Esophagus (tissue), 2 donors: ENCODE measurements at regions not wholly inside any gene's neighbourhood (a gene's known extent, or its start where the extent isn't known, plus 50 kb on each side); places are given as distances from the start of the nearest gene placed in this dataset.

ENCODE experiments used
- H3K27ac ChIP-seq, 2 donors: one replicate each; pipeline ENCODE4 v1.5.1; 2013; ENCODE audit warnings: low read depth in 2 of 2, mild to moderate bottlenecking in 2 of 2, inconsistent platforms in 1 of 2, low read length in 1 of 2, moderate library complexity in 1 of 2
- H3K27me3 ChIP-seq, 2 donors: one replicate each; pipeline ENCODE4 v1.6.1; 2013; ENCODE audit warnings: low read length in 2 of 2, control low read depth in 1 of 2, mild to moderate bottlenecking in 1 of 2; ENCODE audit not compliant: insufficient read depth in 2 of 2, control insufficient read depth in 1 of 2
- H3K36me3 ChIP-seq, 2 donors: one replicate each; pipeline ENCODE4 v1.6.1; 2013; ENCODE audit warnings: low read length in 1 of 2; ENCODE audit not compliant: control insufficient read depth in 2 of 2, insufficient read depth in 2 of 2
- H3K4me1 ChIP-seq, 2 donors: one replicate each; pipeline ENCODE4 v1.6.1; 2013; ENCODE audit warnings: low read length in 1 of 2; ENCODE audit not compliant: control insufficient read depth in 2 of 2, insufficient read depth in 2 of 2
- H3K4me3 ChIP-seq, 2 donors: one replicate each; pipeline ENCODE4 v1.5.1; 2013; ENCODE audit warnings: low read length in 2 of 2, mild to moderate bottlenecking in 2 of 2, low read depth in 1 of 2, moderate library complexity in 1 of 2
- H3K9me3 ChIP-seq, 2 donors: one replicate each; pipeline ENCODE4 v1.6.1; 2013; ENCODE audit warnings: mild to moderate bottlenecking in 2 of 2, low read depth in 1 of 2, low read length in 1 of 2, moderate library complexity in 1 of 2; ENCODE audit not compliant: control insufficient read depth in 2 of 2, insufficient read depth in 1 of 2
- WGBS, 2 donors: extraction: QIAGEN DNeasy Blood & Tissue Kit; methylation state at CpG; one replicate each; pipeline ENCODE4 v1.1.7; 2013; 5-methylcytosine and 5-hydroxymethylcytosine counted together
- donor health status: healthy with polysubstance abuse.
- donor health status: Bipolar disorder and iron deficiency.

DNA sequence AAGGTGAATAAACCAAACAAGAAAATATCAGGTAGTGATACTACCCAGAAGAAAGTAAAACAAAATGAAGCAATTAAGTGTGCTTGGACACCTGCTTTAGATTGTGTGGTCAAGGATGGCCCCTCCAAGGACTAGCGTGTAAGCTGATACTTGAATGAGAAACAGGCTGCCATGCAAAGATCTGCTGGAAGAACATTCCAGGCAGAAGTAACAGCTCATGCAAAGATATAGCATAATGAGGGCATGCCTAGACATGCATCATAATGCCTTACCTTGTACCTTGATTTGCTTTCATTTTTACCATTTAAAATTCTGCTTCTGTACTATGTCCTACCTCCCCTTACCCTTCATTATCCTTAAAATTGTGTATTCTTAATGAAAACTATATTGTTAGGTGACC lies 74.8 kb upstream of the HDAC9 start:
- WGBS, 2 donors = 66 to 67% methylated on average over 1 of the region's 1 CpG
- Histone ChIP-seq H3K36me3 (no peaks in the 10 kb centered on the region), H3K27me3 (no peaks in the 10 kb centered on the region), H3K9me3 (no peaks in the 10 kb centered on the region), H3K27ac (no peak overlapping the region), H3K4me3 (no peak overlapping the region), H3K4me1 (no peaks in the 10 kb centered on the region)

DNA sequence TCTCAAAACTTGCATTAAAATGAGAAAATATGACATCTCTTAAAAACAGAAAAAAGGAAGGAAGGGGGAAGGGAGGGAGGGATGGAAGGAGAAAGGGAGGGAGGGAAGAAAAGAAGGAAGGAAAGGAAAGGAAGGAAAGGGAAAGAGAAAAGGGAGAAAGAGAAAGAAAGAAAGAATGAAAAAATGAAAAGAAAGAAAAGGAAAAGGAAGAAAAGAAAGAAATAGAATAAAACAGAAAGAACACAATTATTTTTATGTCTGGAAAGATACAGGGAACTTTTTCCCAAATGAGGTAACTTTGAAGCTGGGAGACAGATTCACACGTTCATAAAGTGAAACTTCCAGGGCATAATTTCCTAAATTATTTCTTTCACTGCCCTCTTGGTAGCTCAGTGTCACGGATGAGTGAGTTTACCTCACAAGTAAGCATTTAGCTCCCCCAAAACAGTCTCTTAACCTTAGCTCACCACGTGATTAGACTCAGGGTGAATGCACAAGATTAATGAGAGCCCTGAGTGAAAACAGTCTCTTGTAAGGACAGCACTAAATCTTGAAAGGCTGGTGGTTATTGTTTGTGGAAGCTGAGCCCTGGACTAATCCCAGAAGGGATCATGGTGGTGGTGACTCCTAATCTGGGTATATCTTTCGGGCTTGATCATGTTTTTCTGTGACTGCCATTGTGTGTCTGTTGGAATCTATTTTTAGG lies 74.1 kb upstream of the HDAC9 start:
- WGBS, 2 donors = 27 to 42% methylated on average over 4 of the region's 4 CpGs
- H3K36me3 ChIP-seq = no peaks in the 10 kb centered on the region
- H3K4me1 ChIP-seq = no peaks in the 10 kb centered on the region
- no peak overlapping the region for H3K27ac ChIP-seq
- H3K9me3 ChIP-seq = no peaks in the 10 kb centered on the region
- H3K27me3 ChIP-seq = no peaks in the 10 kb centered on the region
- H3K4me3 ChIP-seq = no peak overlapping the region

DNA sequence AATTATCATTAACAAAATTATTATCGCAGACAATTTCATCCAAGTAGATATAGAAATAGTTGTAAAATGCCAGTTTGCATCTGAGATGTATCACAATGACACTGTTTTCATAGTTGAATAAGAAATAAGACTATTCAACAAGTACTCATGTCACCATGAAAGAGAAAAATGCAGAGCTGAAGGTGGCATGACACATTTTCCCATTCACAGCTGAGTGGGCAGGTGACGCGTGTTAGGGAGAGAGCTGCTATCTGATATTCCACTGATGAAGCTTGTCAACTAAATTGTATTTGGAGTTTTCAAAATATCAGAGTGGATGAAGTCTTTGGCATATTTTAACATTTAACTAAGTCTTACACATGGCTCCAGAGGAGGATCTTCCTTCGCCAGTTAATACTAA lies 70.3 kb upstream of the HDAC9 start:
- no peaks in the 10 kb centered on the region for H3K36me3 ChIP-seq
- 94 to 95% methylated on average over 4 of the region's 4 CpGs for WGBS, 2 donors
- H3K27me3 ChIP-seq = no peaks in the 10 kb centered on the region

DNA sequence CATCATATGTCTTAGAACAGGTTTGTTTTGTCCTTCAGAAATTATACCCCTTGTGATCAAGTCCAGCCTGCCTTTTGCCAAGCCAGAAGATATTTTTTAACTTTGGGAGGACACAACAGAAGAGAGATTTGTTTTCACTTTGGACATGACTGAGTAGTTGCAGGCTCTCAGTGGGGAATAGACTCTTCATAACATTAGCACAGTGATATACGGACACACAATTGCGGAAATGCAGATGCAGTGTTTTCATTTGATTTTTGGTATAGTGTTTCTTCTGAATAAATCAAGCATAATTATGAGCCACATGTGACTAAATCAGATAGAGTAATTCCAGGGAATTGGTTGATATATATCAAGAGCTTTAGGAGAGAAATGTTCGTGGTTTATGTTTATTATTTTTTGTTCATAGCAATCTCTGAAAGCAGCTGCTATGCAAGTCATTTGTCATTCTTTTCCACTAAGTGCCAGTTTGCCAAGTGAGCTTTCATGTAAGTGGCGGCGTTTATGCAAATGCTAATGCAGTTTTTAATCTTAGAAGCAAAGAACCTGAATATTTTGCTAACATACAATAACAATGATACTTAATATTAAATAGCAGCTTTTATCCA lies 69.6 kb upstream of the HDAC9 start:
- Histone ChIP-seq H3K9me3 (no peaks in the 10 kb centered on the region), H3K27me3 (no peaks in the 10 kb centered on the region), H3K27ac (no peak overlapping the region), H3K36me3 (no peaks in the 10 kb centered on the region), H3K4me1 (no peaks in the 10 kb centered on the region), H3K4me3 (no peak overlapping the region)
- WGBS, 2 donors = 75 to 79% methylated on average over 5 of the region's 5 CpGs

More for the DNA sequence above, 70.3 kb upstream of the HDAC9 start:
- Histone ChIP-seq H3K9me3 (no peaks in the 10 kb centered on the region), H3K27ac (no peak overlapping the region), H3K4me1 (no peaks in the 10 kb centered on the region), H3K4me3 (no peak overlapping the region)

DNA sequence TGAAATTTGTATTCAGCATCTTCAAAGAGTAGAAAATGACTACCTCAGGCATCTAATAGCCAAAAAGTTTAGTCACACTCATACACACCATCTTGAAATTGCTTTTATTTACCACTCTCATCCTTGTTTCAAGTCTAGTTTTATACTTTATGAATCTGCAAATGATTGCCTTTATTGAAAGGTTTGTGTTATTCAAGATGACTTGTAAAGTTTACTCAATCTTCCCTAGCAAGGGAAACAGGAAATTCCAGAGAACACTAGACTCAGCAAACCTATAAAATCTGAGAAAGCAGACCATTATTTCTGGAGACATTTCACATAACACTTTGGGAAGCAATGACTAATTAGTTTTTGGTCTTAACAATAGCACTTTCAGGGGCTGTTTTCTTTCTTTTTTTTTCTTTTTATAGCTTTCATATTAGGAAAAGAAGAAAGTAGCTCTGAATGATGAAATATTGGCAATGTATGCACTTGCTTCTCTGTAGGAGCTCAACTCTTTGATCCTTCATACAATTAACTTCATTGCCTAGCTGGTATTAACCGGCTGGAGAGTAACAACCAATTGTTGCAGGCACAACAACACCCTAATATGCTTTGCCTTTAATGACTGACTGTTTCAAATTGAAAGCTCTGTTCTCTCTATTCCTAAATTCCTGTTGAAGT lies 68.9 kb upstream of the HDAC9 start:
- Histone ChIP-seq H3K27me3 (no peaks in the 10 kb centered on the region), H3K36me3 (no peaks in the 10 kb centered on the region), H3K4me3 (no peak overlapping the region), H3K9me3 (no peaks in the 10 kb centered on the region), H3K27ac (no peak overlapping the region), H3K4me1 (no peaks in the 10 kb centered on the region)
- WGBS, 2 donors = 43 to 47% methylated on average over 1 of the region's 1 CpG

DNA sequence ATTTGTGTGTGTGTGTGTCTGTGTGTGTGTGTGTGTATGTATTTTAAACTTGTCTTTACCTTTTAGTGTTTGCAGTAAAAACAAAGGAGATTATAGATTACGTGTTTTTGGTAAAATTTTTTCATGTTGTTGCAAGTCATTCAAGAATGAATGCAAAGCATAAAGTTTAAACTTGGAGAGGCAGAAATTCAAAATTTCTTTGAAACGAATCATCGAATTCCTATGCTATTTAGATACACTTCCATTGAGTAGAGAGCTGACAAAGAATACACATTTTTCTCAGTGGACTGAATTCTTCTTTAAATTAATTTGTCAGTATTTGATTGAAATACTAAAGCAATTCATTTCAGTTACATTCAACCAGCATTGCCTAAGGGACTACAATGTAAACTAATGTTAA lies 66.0 kb upstream of the HDAC9 start:
- 59 to 68% methylated on average over 3 of the region's 3 CpGs for WGBS, 2 donors
- Histone ChIP-seq H3K27me3 (no peaks in the 10 kb centered on the region), H3K4me1 (no peaks in the 10 kb centered on the region), H3K9me3 (no peaks in the 10 kb centered on the region), H3K36me3 (no peaks in the 10 kb centered on the region), H3K27ac (no peak overlapping the region), H3K4me3 (no peak overlapping the region)

DNA sequence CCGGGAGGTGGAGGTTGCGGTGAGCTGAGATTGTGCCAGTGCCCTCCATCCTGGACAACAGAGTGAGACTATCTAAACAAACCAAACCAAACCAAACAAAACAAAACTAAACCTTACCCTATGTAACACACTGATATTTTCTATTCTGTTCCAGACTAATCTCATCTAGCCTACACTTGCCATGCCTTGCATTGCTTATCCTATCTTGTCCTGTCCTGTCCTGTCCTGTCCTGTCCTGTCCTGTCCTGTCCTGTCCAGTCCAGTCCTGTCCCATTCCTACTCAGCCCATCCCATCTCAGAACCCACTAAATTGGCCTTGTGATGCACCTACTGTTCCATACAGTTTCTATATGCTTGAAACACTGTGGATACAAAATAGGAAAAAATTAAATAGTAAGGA lies 64.7 kb upstream of the HDAC9 start:
- Histone ChIP-seq H3K4me3 (no peak overlapping the region), H3K4me1 (no peaks in the 10 kb centered on the region), H3K27ac (no peak overlapping the region), H3K36me3 (no peaks in the 10 kb centered on the region), H3K27me3 (no peaks in the 10 kb centered on the region), H3K9me3 (no peaks in the 10 kb centered on the region)
- WGBS, 2 donors = 97% methylated on average over 2 of the region's 2 CpGs

DNA sequence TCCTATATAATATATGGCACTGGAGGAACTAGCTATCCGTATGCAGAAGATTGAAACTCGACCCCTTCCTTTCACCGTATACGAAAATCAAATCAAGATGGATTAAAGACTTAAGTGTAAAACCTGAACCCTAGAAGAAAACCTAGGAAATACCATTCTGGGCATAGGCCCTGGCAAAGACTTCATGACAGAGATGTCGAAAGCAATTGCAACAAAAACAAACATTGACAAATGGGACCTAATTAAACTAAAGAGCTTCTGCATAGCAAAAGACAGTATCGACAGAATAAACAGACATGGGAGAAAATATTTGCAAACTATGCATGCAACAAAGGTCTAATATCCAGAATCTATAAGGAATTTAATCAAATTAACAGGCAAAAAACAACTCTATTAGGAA lies 61.4 kb upstream of the HDAC9 start:
- no peaks in the 10 kb centered on the region for H3K4me1 ChIP-seq
- H3K4me3 ChIP-seq = no peak overlapping the region
- H3K36me3 ChIP-seq = no peaks in the 10 kb centered on the region
- no peaks in the 10 kb centered on the region for H3K27me3 ChIP-seq
- 85 to 92% methylated on average over 6 of the region's 6 CpGs for WGBS, 2 donors
- no peak overlapping the region for H3K27ac ChIP-seq
- no peaks in the 10 kb centered on the region for H3K9me3 ChIP-seq

DNA sequence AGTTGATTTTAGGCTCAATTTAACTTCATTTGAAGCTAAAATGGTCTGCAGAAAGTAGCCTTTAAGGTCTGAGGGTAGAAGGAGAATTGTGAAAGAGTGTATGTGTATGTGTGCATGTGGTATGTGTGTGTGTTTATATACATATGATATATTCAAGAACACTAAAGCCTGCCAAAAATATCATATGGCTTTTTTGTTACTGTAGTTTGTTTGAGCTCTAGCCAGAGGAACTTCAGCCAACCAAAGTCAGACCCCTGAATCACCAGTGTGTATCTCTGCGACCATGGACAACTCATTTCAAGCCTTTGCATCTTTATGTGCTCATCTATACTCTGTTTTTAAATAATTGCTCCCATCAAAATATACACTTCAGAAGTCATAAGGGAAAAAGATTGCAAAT lies 58.4 kb upstream of the HDAC9 start:
- Histone ChIP-seq H3K4me3 (no peak overlapping the region), H3K36me3 (no peaks in the 10 kb centered on the region), H3K9me3 (no peaks in the 10 kb centered on the region), H3K4me1 (no peaks in the 10 kb centered on the region), H3K27me3 (no peaks in the 10 kb centered on the region), H3K27ac (no peak overlapping the region)
- 50 to 66% methylated on average over 1 of the region's 1 CpG for WGBS, 2 donors

DNA sequence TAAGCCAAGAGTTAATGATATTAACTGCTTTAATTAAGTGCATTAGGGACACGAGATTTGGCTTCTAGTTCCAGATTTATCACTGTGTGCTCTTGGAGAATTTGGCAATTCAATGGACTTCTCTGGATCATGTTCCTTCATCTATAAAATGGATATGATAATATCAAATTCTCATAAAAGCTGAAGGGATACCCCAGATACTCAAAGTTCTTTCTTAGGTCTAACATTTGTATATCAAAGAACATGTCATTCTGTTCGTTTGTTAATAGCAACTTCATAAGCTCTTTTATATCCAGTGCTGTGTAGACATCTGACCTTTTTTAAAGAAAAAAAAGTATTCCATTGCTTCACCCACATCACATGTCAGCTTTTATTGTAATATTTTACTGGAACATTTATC lies 54.6 kb upstream of the HDAC9 start:
- no peak overlapping the region for H3K4me3 ChIP-seq
- no peaks in the 10 kb centered on the region for H3K9me3 ChIP-seq
- no peaks in the 10 kb centered on the region for H3K27me3 ChIP-seq
- H3K36me3 ChIP-seq = no peaks in the 10 kb centered on the region
- WGBS, 2 donors = 48 to 59% methylated on average over 2 of the region's 2 CpGs
- H3K27ac ChIP-seq = no peak overlapping the region
- H3K4me1 ChIP-seq = no peaks in the 10 kb centered on the region
